Tibial nerve (tissue), 4 donors: ENCODE measurements at regions not wholly inside any gene's neighbourhood (a gene's known extent, or its start where the extent isn't known, plus 50 kb on each side); places are given as distances from the start of the nearest gene placed in this dataset.

ENCODE experiments used
- DNase-seq, 2 donors: peaks; one replicate each; pipeline ENCODE4 v3.0.0-alpha.2; 2019; ENCODE audit warnings: low spot score in 2 of 2
- H3K27ac ChIP-seq, 4 donors: fragments of 200-600 bp; sonication (generic) in 3 of 4; one replicate each; pipeline ENCODE4 v1.5.1; 2017 to 2019; ENCODE audit warnings: mild to moderate bottlenecking in 1 of 4
- H3K27me3 ChIP-seq, 2 donors: fragments of 200-600 bp; sonication (generic) in 1 of 2; one replicate each; pipeline versions ENCODE4 v1.5.1 to v1.6.0; 2017 to 2019
- H3K36me3 ChIP-seq, 3 donors: fragments of 200-600 bp; sonication (generic); one replicate each; pipeline ENCODE4 v1.5.1; 2018 to 2019
- H3K4me1 ChIP-seq, 4 donors: fragments of 200-600 bp; sonication (generic) in 3 of 4; one replicate each; pipeline ENCODE4 v1.5.1; 2017 to 2019
- H3K4me3 ChIP-seq, 4 donors: fragments of 200-600 bp; sonication (generic) in 3 of 4; one replicate each; pipeline ENCODE4 v1.5.1; 2017 to 2019; ENCODE audit warnings: mild to moderate bottlenecking in 1 of 4, moderate library complexity in 1 of 4
- H3K9me3 ChIP-seq, 4 donors: fragments of 200-600 bp; sonication (generic) in 3 of 4; one replicate each; pipeline ENCODE4 v1.5.1; 2017 to 2019
- EP300 ChIP-seq, 2 donors: sonication (generic); formaldehyde crosslinking; IDR thresholded peaks; one replicate each; pipeline ENCODE4 v1.6.1; 2017; ENCODE audit warnings: antibody characterized with exemption in 2 of 2, mild to moderate bottlenecking in 1 of 2
- POLR2A ChIP-seq, 2 donors: fragments of 450-650 bp; IDR thresholded peaks; one replicate each; pipeline ENCODE4 v1.6.1; 2017; ENCODE audit warnings: antibody characterized with exemption in 2 of 2, mild to moderate bottlenecking in 2 of 2, moderate library complexity in 2 of 2
- WGBS, 2 donors: methylation state at CpG; one replicate each; pipeline ENCODE4 v1.1.5; 2018; 5-methylcytosine and 5-hydroxymethylcytosine counted together
- TF ChIP-seq, protein P1 (sequence below), 5 experiments: fragments of 200-600 bp in 3 of 5; fragments of 450-650 bp in 2 of 5; sonication (generic) in 3 of 5; IDR thresholded peaks; one replicate each; pipeline ENCODE4 v1.5.1; 2016 to 2019; ENCODE audit warnings: antibody characterized with exemption in 5 of 5, mild to moderate bottlenecking in 3 of 5, moderate library complexity in 2 of 5

DNA sequence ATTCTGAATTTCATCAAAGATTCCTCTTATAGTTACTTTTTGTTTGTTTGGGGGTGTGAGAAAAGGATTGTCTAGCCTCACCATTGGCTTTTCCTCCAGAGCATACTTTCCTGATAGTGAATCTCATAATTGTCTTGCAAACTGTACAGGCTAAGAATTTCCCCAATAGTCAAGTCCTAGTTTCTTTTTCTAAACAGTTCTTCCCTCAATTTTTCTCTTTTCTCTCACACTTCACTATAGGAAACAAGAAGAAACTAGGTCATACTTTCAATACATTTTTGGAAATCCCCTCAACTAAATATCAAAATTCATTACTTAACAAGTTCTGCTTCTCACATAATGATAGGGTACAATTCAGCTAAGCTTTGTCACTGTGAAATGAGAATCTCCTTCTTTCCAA is 241.9 kb downstream of the IL20RB start:
- Histone ChIP-seq H3K36me3 (no peaks in the 10 kb centered on the region), H3K27ac (no peak overlapping the region), H3K27me3 (no peaks in the 10 kb centered on the region), H3K4me1 (no peaks in the 10 kb centered on the region), H3K9me3 (no peaks in the 10 kb centered on the region), H3K4me3 (no peak overlapping the region)
- no peak for TF ChIP-seq POLR2A (IDR thresholded peaks at IDR 0.05)
- TF ChIP-seq, protein P1, sequence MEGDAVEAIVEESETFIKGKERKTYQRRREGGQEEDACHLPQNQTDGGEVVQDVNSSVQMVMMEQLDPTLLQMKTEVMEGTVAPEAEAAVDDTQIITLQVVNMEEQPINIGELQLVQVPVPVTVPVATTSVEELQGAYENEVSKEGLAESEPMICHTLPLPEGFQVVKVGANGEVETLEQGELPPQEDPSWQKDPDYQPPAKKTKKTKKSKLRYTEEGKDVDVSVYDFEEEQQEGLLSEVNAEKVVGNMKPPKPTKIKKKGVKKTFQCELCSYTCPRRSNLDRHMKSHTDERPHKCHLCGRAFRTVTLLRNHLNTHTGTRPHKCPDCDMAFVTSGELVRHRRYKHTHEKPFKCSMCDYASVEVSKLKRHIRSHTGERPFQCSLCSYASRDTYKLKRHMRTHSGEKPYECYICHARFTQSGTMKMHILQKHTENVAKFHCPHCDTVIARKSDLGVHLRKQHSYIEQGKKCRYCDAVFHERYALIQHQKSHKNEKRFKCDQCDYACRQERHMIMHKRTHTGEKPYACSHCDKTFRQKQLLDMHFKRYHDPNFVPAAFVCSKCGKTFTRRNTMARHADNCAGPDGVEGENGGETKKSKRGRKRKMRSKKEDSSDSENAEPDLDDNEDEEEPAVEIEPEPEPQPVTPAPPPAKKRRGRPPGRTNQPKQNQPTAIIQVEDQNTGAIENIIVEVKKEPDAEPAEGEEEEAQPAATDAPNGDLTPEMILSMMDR (IDR thresholded peaks at IDR 0.05) = no peak
- TF ChIP-seq EP300 (IDR thresholded peaks at IDR 0.05) = no peak
- no peak for DNase-seq

DNA sequence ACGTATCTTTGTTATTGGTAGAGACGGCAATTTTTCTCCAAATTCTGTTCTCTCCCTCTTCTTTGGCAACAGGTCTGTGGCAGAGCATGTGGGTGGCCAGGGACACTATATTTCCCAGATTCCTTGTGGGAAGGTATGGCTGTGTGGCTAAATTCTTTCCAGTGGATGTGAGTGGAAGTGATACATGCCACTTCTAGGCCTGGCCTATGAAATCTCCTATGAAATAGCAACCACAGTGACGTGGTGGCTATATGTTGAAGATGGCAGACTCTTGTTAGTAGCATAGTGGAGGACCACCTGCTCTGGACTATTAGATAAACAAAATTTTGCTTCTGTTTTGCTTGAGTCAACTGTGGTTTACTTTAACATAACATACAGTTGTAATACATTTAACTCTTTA is 243.3 kb downstream of the IL20RB start:
- Histone ChIP-seq H3K9me3 (no peaks in the 10 kb centered on the region), H3K4me3 (no peak overlapping the region), H3K4me1 (no peaks in the 10 kb centered on the region), H3K27me3 (no peaks in the 10 kb centered on the region), H3K36me3 (no peaks in the 10 kb centered on the region), H3K27ac (no peak overlapping the region)
- 65 to 81% methylated on average over 3 of the region's 3 CpGs for WGBS, 2 donors
- TF ChIP-seq EP300 (IDR thresholded peaks at IDR 0.05) (no peak), POLR2A (IDR thresholded peaks at IDR 0.05) (no peak)
- TF ChIP-seq, protein P1 (IDR thresholded peaks at IDR 0.05) = no peak
- no peak for DNase-seq

DNA sequence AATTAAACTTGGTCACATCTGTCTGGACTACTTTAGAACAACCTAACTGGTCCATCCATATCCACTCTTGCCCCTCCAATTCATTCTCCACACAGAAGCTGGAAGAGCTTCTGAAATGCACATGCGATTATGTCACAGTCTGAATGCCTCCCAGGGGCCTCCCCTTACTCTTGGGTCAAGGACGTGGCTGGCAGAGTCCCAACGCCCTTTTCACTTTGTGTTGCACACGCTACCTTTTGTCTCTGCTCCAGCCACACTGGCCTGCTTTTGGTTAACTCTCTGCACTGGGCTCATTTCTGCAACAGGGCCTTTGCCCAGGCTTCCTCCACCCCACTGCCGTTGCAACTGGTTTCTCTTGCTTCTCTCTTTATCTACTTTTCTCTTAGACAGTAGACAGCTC is 245.2 kb downstream of the IL20RB start:
- no peak for DNase-seq
- Histone ChIP-seq H3K36me3 (no peaks in the 10 kb centered on the region), H3K9me3 (no peaks in the 10 kb centered on the region), H3K27ac (no peak overlapping the region), H3K27me3 (no peaks in the 10 kb centered on the region), H3K4me1 (no peaks in the 10 kb centered on the region), H3K4me3 (no peak overlapping the region)
- 63 to 67% methylated on average over 5 of the region's 5 CpGs for WGBS, 2 donors
- TF ChIP-seq POLR2A (IDR thresholded peaks at IDR 0.05) (no peak), EP300 (IDR thresholded peaks at IDR 0.05) (no peak)
- TF ChIP-seq, protein P1 (IDR thresholded peaks at IDR 0.05) = no peak

DNA sequence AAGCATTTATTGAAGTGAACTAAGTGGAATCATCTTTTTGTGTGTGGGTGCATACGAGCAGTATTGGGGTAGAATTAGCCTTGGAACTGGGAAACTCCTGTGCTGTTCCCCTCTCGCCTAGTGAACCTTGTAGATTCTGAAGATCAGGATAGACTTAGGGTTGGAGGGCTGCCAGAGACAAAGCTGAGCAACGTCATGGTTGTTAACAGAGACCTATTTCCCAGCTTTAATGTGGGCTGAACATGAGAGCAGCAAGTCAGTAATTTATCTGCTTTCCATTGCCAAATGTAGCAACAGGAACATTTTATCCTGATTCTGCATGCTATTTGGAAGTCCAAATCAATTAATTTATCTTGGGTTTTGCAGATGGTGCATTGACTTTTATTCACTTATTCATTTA is 246.6 kb downstream of the IL20RB start:
- 55 to 58% methylated on average over 3 of the region's 3 CpGs for WGBS, 2 donors
- H3K36me3 ChIP-seq = no peaks in the 10 kb centered on the region
- no peaks in the 10 kb centered on the region for H3K27me3 ChIP-seq
- H3K9me3 ChIP-seq = no peaks in the 10 kb centered on the region
- H3K27ac ChIP-seq = no peak overlapping the region
- no peaks in the 10 kb centered on the region for H3K4me1 ChIP-seq
- DNase-seq = no peak
- TF ChIP-seq POLR2A (IDR thresholded peaks at IDR 0.05) (no peak), EP300 (IDR thresholded peaks at IDR 0.05) (no peak)
- TF ChIP-seq, protein P1 (IDR thresholded peaks at IDR 0.05) = no peak
- no peak overlapping the region for H3K4me3 ChIP-seq

DNA sequence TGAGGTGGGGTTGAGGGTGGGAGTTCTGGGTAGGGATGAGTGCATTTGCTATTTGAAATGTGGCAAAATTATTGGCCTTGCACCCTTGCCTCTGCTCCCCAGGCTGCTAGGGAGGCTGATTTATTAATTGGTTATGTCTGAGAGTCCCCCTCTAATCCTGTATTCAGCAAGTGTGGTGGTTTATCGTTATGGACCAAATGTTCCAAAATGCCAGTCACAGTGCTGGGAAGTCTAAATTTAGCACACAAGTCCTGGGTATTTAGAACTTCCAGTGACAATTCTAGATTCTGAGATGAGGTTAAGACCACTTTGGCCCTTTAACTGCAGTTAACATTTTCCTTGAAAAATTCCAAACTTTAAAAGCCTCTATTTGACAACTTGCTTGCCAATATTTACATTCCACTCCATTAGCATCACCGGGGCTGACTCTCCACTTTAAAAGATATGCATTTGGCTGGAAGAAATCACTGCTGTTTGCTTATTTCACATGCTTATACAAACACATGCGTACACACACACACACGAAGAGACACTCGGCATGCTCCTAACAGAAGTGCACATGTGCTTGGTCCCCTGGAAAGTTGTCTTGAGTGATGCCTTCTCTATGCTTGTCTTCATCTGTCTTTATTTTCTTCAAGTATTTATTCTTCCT is 247.7 kb downstream of the IL20RB start:
- TF ChIP-seq EP300 (IDR thresholded peaks at IDR 0.05) (no peak), POLR2A (IDR thresholded peaks at IDR 0.05) (no peak)
- TF ChIP-seq, protein P1 (IDR thresholded peaks at IDR 0.05) = no peak
- H3K27me3 ChIP-seq = no peaks in the 10 kb centered on the region
- 42 to 44% methylated on average over 5 of the region's 5 CpGs for WGBS, 2 donors
- no peaks in the 10 kb centered on the region for H3K9me3 ChIP-seq
- no peaks in the 10 kb centered on the region for H3K4me1 ChIP-seq
- no peaks in the 10 kb centered on the region for H3K36me3 ChIP-seq
- no peak overlapping the region for H3K27ac ChIP-seq
- no peak for DNase-seq
- H3K4me3 ChIP-seq = no peak overlapping the region
